ENCODE measurements at regions not wholly inside any gene's neighbourhood (a gene's known extent, or its start where the extent isn't known, plus 50 kb on each side); places are given as distances from the start of the nearest gene placed in this dataset.

DNA sequence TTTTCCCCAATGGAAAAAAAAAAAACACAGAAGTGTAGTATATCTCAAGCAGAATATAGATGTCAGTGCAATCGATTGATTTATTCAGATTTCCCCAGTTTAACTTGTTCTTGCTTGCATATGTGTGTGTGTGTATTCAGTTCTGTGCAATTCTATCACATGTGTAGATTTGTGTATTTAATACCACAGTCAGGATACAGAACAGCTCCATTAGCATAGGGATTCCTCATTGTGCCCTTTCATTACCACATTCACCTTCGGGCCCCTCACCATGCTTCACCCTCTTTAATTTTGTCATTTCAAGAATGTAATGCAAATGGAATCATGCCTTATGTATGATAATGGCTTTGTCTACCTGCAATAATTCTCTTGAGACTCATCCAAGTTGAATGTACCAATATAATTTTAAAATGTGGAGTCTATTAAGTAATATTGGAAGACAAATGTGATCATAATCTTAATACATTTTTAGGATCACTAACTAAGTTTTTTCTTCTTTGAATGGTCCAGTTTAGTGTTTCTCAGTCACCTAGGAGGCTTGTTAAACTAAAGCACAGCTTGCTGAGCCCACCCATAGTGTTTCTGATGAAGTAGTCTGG is 187.9 kb downstream of the TENT5A start:
- H3K4me1 Mint-ChIP-seq (ENCODE audit: low read depth) = peaks cover 41% of the 10 kb centered on the region
- H3K27me3 Mint-ChIP-seq (ENCODE audit: insufficient read depth) = 0 out of 2 replicates have a peak, but pooled peaks cover 1% of the 10 kb centered on the region
- no peaks in the 10 kb centered on the region for H3K36me3 Mint-ChIP-seq (ENCODE audit: low read depth)
- no peak overlapping the region for H3K4me3 Mint-ChIP-seq
- DNase-seq = no peak
- H3K27ac Mint-ChIP-seq = no peak overlapping the region
- TF ChIP-seq, protein P1, sequence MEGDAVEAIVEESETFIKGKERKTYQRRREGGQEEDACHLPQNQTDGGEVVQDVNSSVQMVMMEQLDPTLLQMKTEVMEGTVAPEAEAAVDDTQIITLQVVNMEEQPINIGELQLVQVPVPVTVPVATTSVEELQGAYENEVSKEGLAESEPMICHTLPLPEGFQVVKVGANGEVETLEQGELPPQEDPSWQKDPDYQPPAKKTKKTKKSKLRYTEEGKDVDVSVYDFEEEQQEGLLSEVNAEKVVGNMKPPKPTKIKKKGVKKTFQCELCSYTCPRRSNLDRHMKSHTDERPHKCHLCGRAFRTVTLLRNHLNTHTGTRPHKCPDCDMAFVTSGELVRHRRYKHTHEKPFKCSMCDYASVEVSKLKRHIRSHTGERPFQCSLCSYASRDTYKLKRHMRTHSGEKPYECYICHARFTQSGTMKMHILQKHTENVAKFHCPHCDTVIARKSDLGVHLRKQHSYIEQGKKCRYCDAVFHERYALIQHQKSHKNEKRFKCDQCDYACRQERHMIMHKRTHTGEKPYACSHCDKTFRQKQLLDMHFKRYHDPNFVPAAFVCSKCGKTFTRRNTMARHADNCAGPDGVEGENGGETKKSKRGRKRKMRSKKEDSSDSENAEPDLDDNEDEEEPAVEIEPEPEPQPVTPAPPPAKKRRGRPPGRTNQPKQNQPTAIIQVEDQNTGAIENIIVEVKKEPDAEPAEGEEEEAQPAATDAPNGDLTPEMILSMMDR (IDR thresholded peaks at IDR 0.05) = no peak
- H3K9me3 Mint-ChIP-seq = no peaks in the 10 kb centered on the region

DNA sequence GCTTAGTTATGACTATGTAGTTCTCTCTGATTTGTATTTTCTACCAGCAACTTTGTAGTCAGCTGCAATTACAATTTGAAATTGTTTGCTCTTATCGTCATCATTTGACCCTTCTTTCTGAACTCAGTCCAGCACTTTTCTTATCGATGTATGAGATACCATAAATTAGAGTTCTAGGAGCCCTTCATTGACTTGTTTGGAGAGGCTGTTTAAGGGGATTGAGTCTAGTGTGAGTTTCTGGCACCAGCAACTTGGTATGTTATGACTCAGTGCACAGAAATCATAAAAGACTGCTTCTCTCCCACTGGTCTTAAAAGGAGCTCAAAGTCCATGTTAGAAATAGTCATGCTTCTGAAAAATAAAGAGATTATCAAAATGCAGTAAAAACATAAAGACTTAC is 190.3 kb downstream of the TENT5A start:
- TF ChIP-seq, protein P1 (IDR thresholded peaks at IDR 0.05) = no peak
- H3K27ac Mint-ChIP-seq = peak overlapping the region; percentile 76
- no peaks in the 10 kb centered on the region for H3K36me3 Mint-ChIP-seq (ENCODE audit: low read depth)
- H3K27me3 Mint-ChIP-seq (ENCODE audit: insufficient read depth) = no peaks in the 10 kb centered on the region
- peaks cover 41% of the 10 kb centered on the region for H3K4me1 Mint-ChIP-seq (ENCODE audit: low read depth)
- H3K4me3 Mint-ChIP-seq = peak overlapping the region; percentile 71
- peak; percentile 81 for DNase-seq
- H3K9me3 Mint-ChIP-seq = no peaks in the 10 kb centered on the region

DNA sequence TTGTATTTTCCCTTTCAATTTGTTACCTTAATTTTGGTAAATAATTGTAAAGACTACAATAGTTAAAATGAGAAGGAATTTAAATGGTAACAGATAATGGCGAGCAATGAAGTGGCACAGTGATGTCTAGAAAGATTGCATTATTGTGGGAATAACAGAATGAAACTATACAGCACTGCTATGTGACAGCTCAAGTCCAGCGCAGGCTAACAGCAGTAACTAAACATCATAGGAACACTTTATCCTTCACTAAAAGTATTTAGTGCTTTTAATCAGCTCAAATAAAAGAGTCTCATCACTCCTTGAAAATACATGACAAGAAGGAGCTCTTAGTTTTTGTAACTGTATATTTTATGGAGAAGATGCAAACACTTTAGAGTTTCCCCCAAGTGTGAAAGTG is 190.8 kb downstream of the TENT5A start:
- H3K9me3 Mint-ChIP-seq = no peaks in the 10 kb centered on the region
- H3K27me3 Mint-ChIP-seq (ENCODE audit: insufficient read depth) = no peaks in the 10 kb centered on the region
- TF ChIP-seq, protein P1 (IDR thresholded peaks at IDR 0.05) = no peak
- H3K4me1 Mint-ChIP-seq (ENCODE audit: low read depth) = peaks cover 43% of the 10 kb centered on the region
- H3K36me3 Mint-ChIP-seq (ENCODE audit: low read depth) = no peaks in the 10 kb centered on the region
- no peak for DNase-seq
- H3K4me3 Mint-ChIP-seq = peak overlapping the region; percentile 71; the same call in 1 of the 2 replicates
- H3K27ac Mint-ChIP-seq = peak overlapping the region; percentile 76

DNA sequence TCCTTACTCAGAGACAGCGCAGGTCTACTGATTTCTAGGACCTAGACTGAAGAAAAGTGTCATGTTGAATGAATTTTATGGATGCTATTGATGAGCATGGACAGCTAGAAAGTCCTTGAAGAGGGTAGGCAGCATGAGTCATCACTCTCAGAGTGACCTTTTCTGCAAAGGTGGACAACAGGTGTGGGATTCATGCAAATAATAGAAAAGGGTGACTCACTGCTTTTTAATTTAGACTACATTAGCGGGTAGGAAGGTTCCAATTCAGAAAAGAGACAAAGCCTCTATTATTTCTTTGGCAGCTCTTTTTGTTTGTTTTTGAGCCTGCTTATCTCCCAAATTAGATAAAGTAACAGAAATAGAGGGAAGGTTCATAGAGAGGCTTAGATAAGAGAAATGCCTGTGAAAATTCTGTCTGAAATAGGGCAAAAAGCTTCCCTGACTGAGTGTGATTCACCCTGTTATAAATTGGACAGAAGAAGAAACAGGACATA is 191.4 kb downstream of the TENT5A start:
- Mint-ChIP-seq H3K4me1 (ENCODE audit: low read depth) (peaks cover 49% of the 10 kb centered on the region), H3K27me3 (ENCODE audit: insufficient read depth) (no peaks in the 10 kb centered on the region), H3K27ac (no peak overlapping the region), H3K9me3 (no peaks in the 10 kb centered on the region), H3K4me3 (peak overlapping the region; percentile 71; the same call in 1 of the 2 replicates), H3K36me3 (ENCODE audit: low read depth) (no peaks in the 10 kb centered on the region)
- TF ChIP-seq, protein P1 (IDR thresholded peaks at IDR 0.05) = no peak
- no peak for DNase-seq

DNA sequence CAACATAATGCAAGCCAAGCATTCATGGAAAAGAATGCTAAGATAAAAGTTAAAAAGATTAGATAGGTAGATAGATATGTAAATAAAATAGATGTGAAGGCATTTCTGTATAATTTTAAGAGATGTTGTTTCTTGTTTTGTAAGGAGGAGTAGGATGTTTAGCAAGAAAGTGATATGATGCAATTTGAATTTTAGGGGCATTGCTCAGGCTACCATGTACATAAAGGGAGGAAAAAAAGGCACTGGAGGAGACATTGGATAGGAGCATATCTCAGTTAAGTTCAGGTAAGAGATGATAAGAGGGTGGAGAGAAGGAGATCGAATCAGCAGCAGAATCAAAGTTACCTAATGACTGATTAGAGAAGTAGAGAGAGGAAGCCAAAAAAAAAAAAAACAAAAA is 194.7 kb downstream of the TENT5A start:
- no peak overlapping the region for H3K4me3 Mint-ChIP-seq
- TF ChIP-seq, protein P1 (IDR thresholded peaks at IDR 0.05) = no peak
- H3K27me3 Mint-ChIP-seq (ENCODE audit: insufficient read depth) = no peaks in the 10 kb centered on the region
- H3K36me3 Mint-ChIP-seq (ENCODE audit: low read depth) = no peaks in the 10 kb centered on the region
- no peak for DNase-seq
- H3K9me3 Mint-ChIP-seq = no peaks in the 10 kb centered on the region
- H3K27ac Mint-ChIP-seq = no peak overlapping the region
- H3K4me1 Mint-ChIP-seq (ENCODE audit: low read depth) = peaks cover 37% of the 10 kb centered on the region
